ENCODE measurements at regions not wholly inside any gene's neighbourhood (a gene's known extent, or its start where the extent isn't known, plus 50 kb on each side); places are given as distances from the start of the nearest gene placed in this dataset.
A peak's percentile ranks its signal among the peaks of the same experiment; 100 is the strongest.

DNA sequence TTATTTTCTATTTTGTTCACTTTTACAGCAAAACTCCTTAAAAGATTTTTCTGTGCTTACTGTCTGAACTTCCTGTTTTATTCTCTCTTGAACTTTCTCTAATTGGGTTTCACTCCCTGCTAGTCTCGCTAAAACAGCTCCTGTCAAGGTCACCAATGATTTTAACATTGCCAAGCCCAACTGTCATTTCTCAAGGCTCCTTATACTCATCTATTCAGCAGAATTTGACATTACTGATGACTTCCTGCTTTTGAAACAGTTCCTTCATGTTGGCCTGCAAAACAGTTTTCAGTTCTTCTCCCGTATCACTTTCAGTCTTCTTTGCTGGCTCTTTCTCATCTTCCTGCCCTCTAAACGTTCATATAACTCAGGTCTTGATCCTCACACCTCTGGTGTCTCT is 268.5 kb upstream of the USP15 start:
- H3K4me3 ChIP-seq (ENCODE audit: low read length): no peak overlapping the region
- H3K4me2 ChIP-seq (ENCODE audit: low read length): no peak overlapping the region
- no peaks in the 10 kb centered on the region for H3K9me3 ChIP-seq (ENCODE audit: control insufficient read depth, insufficient read depth, low read length)
- H3K9me2 ChIP-seq (replicated peaks; ENCODE audit: control insufficient read depth, low read length): no peaks in the 10 kb centered on the region
- no peak overlapping the region for H3K27ac ChIP-seq (ENCODE audit: low read depth, low read length)
- H4K20me1 ChIP-seq (ENCODE audit: control insufficient read depth, insufficient read depth, low read depth, low read length): no peaks in the 10 kb centered on the region
- no peaks in the 10 kb centered on the region for H3F3A ChIP-seq (ENCODE audit: control insufficient read depth, insufficient read depth)
- no peaks in the 10 kb centered on the region for H3K36me3 ChIP-seq (ENCODE audit: control insufficient read depth, low read length)
- H3K79me2 ChIP-seq (ENCODE audit: control insufficient read depth, low read length): no peaks in the 10 kb centered on the region
- no peak for TF ChIP-seq EZH2phosphoT487 (IDR thresholded peaks at IDR 0.05; ENCODE audit: borderline replicate concordance, low read length)
- H3K4me1 ChIP-seq (ENCODE audit: control insufficient read depth, low read length): no peaks in the 10 kb centered on the region
- peaks cover 5% of the 10 kb centered on the region; the same call in 1 of the 2 replicates for H3K27me3 ChIP-seq (ENCODE audit: control insufficient read depth, low read length)

DNA sequence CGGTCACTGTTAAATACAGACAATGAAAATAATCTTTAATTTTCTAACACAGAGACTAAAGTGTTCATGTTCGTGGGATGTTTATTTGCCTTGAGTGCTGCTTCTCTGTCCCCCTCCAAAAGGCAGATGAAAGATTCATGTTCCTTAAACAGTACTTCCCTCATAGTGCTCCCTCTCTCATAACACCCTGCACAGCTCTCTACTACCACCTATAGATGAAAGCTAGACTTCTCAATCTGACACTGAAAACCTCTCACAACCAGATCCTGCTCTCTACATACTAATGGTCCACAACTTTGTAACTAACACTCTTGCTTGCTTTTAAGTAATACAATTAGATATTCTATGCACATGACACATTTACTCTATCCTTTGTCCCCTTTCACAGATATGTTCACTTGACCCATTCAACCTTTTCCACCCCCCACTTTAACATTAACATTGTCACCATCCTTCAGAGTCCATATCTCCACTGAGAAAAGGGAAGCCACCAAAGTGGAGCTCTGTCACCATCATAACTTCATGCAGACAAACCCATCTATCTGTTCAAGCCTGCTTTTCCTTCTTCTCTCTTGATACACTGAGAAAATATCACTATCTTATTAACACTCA is 266.4 kb upstream of the USP15 start:
- Histone ChIP-seq H3K9me2 (replicated peaks; ENCODE audit: control insufficient read depth, low read length) (no peaks in the 10 kb centered on the region), H3K4me3 (ENCODE audit: low read length) (no peak overlapping the region), H4K20me1 (ENCODE audit: control insufficient read depth, insufficient read depth, low read depth, low read length) (no peaks in the 10 kb centered on the region), H3K27ac (ENCODE audit: low read depth, low read length) (no peak overlapping the region), H3K9me3 (ENCODE audit: control insufficient read depth, insufficient read depth, low read length) (no peaks in the 10 kb centered on the region), H3K27me3 (ENCODE audit: control insufficient read depth, low read length) (peaks cover 6% of the 10 kb centered on the region; the same call in 1 of the 2 replicates), H3K36me3 (ENCODE audit: control insufficient read depth, low read length) (no peaks in the 10 kb centered on the region), H3K4me1 (ENCODE audit: control insufficient read depth, low read length) (no peaks in the 10 kb centered on the region), H3K4me2 (ENCODE audit: low read length) (no peak overlapping the region), H3K79me2 (ENCODE audit: control insufficient read depth, low read length) (no peaks in the 10 kb centered on the region), H3F3A (ENCODE audit: control insufficient read depth, insufficient read depth) (no peaks in the 10 kb centered on the region)
- no peak for TF ChIP-seq EZH2phosphoT487 (IDR thresholded peaks at IDR 0.05; ENCODE audit: borderline replicate concordance, low read length)
- TF ChIP-seq, protein P1, sequence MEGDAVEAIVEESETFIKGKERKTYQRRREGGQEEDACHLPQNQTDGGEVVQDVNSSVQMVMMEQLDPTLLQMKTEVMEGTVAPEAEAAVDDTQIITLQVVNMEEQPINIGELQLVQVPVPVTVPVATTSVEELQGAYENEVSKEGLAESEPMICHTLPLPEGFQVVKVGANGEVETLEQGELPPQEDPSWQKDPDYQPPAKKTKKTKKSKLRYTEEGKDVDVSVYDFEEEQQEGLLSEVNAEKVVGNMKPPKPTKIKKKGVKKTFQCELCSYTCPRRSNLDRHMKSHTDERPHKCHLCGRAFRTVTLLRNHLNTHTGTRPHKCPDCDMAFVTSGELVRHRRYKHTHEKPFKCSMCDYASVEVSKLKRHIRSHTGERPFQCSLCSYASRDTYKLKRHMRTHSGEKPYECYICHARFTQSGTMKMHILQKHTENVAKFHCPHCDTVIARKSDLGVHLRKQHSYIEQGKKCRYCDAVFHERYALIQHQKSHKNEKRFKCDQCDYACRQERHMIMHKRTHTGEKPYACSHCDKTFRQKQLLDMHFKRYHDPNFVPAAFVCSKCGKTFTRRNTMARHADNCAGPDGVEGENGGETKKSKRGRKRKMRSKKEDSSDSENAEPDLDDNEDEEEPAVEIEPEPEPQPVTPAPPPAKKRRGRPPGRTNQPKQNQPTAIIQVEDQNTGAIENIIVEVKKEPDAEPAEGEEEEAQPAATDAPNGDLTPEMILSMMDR (IDR thresholded peaks at IDR 0.05; ENCODE audit: low read depth, low read length, poor library complexity, severe bottlenecking): peak; percentile 64

DNA sequence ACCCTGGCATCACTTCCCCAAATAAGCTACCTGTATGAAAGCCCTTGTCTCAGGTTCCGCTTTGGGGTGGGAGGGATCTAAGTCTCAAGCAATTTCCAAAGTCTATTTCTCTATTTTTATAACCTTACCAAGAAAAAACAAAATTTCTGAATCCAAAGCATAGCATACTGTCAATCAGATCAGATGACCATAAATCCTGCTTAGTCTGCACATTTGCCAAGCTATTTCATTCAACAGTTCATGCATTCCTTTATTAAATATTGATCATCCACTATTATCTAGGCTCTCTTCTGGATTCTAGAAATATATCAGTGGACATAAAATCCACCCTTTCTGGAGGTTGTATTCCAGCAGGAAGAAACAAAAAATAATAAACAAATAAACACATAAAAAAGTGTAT is 263.5 kb upstream of the USP15 start:
- Histone ChIP-seq H3F3A (ENCODE audit: control insufficient read depth, insufficient read depth) (no peaks in the 10 kb centered on the region), H3K9me2 (replicated peaks; ENCODE audit: control insufficient read depth, low read length) (no peaks in the 10 kb centered on the region), H3K36me3 (ENCODE audit: control insufficient read depth, low read length) (no peaks in the 10 kb centered on the region), H3K27ac (ENCODE audit: low read depth, low read length) (no peak overlapping the region), H3K4me3 (ENCODE audit: low read length) (no peak overlapping the region), H3K79me2 (ENCODE audit: control insufficient read depth, low read length) (no peaks in the 10 kb centered on the region), H3K27me3 (ENCODE audit: control insufficient read depth, low read length) (peaks cover 7% of the 10 kb centered on the region; the same call in 1 of the 2 replicates), H3K4me2 (ENCODE audit: low read length) (no peak overlapping the region), H4K20me1 (ENCODE audit: control insufficient read depth, insufficient read depth, low read depth, low read length) (no peaks in the 10 kb centered on the region), H3K4me1 (ENCODE audit: control insufficient read depth, low read length) (no peaks in the 10 kb centered on the region), H3K9me3 (ENCODE audit: control insufficient read depth, insufficient read depth, low read length) (no peaks in the 10 kb centered on the region)
- TF ChIP-seq, protein P1 (IDR thresholded peaks at IDR 0.05; ENCODE audit: low read depth, low read length, poor library complexity, severe bottlenecking): no peak
- TF ChIP-seq EZH2phosphoT487 (IDR thresholded peaks at IDR 0.05; ENCODE audit: borderline replicate concordance, low read length): no peak

DNA sequence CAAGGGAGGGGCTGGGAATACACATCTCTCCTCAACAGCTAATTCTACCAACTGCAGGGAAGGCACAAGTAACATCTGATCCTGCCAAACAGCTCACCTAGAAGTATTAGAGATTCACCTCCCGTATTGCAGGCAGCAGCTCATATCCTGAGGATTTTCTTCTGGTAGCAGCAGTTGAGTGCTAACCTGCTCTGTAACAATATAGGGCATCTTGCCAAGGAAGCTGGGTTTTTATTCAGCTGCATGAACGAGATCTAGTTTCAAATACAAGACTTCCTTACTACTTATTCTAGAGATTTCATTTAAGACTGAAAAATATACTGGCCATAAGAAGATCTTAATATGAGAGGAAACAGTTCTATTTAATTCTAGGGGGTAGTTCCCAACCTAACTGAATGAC is 261.4 kb upstream of the USP15 start:
- H3K4me2 ChIP-seq (ENCODE audit: low read length): no peak overlapping the region
- H3K4me3 ChIP-seq (ENCODE audit: low read length): no peak overlapping the region
- H3K36me3 ChIP-seq (ENCODE audit: control insufficient read depth, low read length): no peaks in the 10 kb centered on the region
- H3K9me3 ChIP-seq (ENCODE audit: control insufficient read depth, insufficient read depth, low read length): no peaks in the 10 kb centered on the region
- 0 out of 2 replicates have a peak, but pooled peaks cover 2% of the 10 kb centered on the region for H3K27me3 ChIP-seq (ENCODE audit: control insufficient read depth, low read length)
- no peaks in the 10 kb centered on the region for H4K20me1 ChIP-seq (ENCODE audit: control insufficient read depth, insufficient read depth, low read depth, low read length)
- H3K9me2 ChIP-seq (replicated peaks; ENCODE audit: control insufficient read depth, low read length): no peaks in the 10 kb centered on the region
- H3K4me1 ChIP-seq (ENCODE audit: control insufficient read depth, low read length): no peaks in the 10 kb centered on the region
- no peaks in the 10 kb centered on the region for H3F3A ChIP-seq (ENCODE audit: control insufficient read depth, insufficient read depth)
- H3K27ac ChIP-seq (ENCODE audit: low read depth, low read length): no peak overlapping the region
- TF ChIP-seq EZH2phosphoT487 (IDR thresholded peaks at IDR 0.05; ENCODE audit: borderline replicate concordance, low read length): no peak
- TF ChIP-seq, protein P1 (IDR thresholded peaks at IDR 0.05; ENCODE audit: low read depth, low read length, poor library complexity, severe bottlenecking): no peak
- H3K79me2 ChIP-seq (ENCODE audit: control insufficient read depth, low read length): no peaks in the 10 kb centered on the region

All from DOHH2 (cell line).